IMR-90 (cell line): ENCODE measurements at regions not wholly inside any gene's neighbourhood (a gene's known extent, or its start where the extent isn't known, plus 50 kb on each side); places are given as distances from the start of the nearest gene placed in this dataset.

Experiments
- ATAC-seq: fragments of 200-7000 bp; cut with Tn5 transposase; 2 replicates; pipeline ENCODE4 v1.9.1; 2020; ENCODE audit warnings: low read depth, mild to moderate bottlenecking, moderate library complexity
- BruUV-seq: library from RNA; stranded (reverse); fragments of 400-500 nt; replicated peaks from 2 replicates; lab custom pipeline; 2021; lab: Mats Ljungman, UMichigan
- CTCF ChIA-PET: fragments of 300-600 bp; formaldehyde crosslinking; extraction: SDS; loops from one replicate; lab custom pipeline; 2021; ENCODE audit warnings: antibody characterized with exemption; lab: Yijun Ruan, JAX
- POLR2A ChIA-PET: fragments of 300-600 bp; sonication (Branson Sonifier 250); formaldehyde crosslinking; loops from one replicate; lab custom pipeline; 2022; ENCODE audit warnings: antibody characterized with exemption; ENCODE audit not compliant: unreplicated experiment; lab: Charles Lee
- DNase-seq: peaks from one replicate; pipeline ENCODE4 v3.0.0; 2013
- H2AFZ ChIP-seq: replicated peaks from 2 replicates; pipeline ENCODE3; 2013; ENCODE audit warnings: low read length, mild to moderate bottlenecking; ENCODE audit not compliant: poor library complexity
- H2AK5ac ChIP-seq: 2 replicates; pipeline ENCODE4 v1.6.1; 2013; ENCODE audit warnings: low read depth, low read length, inconsistent platforms
- H2AK9ac ChIP-seq: replicated peaks from 2 replicates; pipeline ENCODE3; 2013; ENCODE audit warnings: mild to moderate bottlenecking, low read depth, low read length, moderate library complexity; ENCODE audit not compliant: poor library complexity
- H2BK120ac ChIP-seq: 2 replicates; pipeline ENCODE4 v1.6.1; 2013; ENCODE audit warnings: low read depth, low read length, inconsistent platforms
- H2BK15ac ChIP-seq: 3 replicates; pipeline ENCODE4 v1.6.1; 2013; ENCODE audit warnings: low read depth, low read length, inconsistent platforms
- H2BK20ac ChIP-seq: 2 replicates; pipeline ENCODE4 v1.6.1; 2013; ENCODE audit warnings: low read depth, mild to moderate bottlenecking, inconsistent platforms, low read length, moderate library complexity
- H2BK5ac ChIP-seq: 2 replicates; pipeline ENCODE4 v1.6.1; 2013; ENCODE audit warnings: mild to moderate bottlenecking, low read depth, low read length, inconsistent platforms; ENCODE audit not compliant: poor library complexity, severe bottlenecking
- H3K14ac ChIP-seq: replicated peaks from 2 replicates; pipeline ENCODE4 v1.6.1; 2013; ENCODE audit warnings: low read depth, low read length, inconsistent platforms
- H3K18ac ChIP-seq: 2 replicates; pipeline ENCODE4 v1.6.1; 2013; ENCODE audit warnings: low read depth, low read length, control low read depth
- H3K23ac ChIP-seq: 2 replicates; pipeline ENCODE4 v1.6.1; 2013; ENCODE audit warnings: low read depth, low read length, inconsistent platforms
- H3K27ac ChIP-seq: 2 replicates; pipeline ENCODE4 v1.5.1; 2013; ENCODE audit warnings: mild to moderate bottlenecking, control low read depth, low read length; ENCODE audit not compliant: insufficient read depth
- H3K27me3 ChIP-seq: 2 replicates; pipeline ENCODE4 v1.6.1; 2013; ENCODE audit warnings: low read length; ENCODE audit not compliant: control insufficient read depth, insufficient read depth
- H3K36me3 ChIP-seq: 2 replicates; pipeline ENCODE4 v1.6.1; 2013; ENCODE audit warnings: low read length, mixed read lengths; ENCODE audit not compliant: control insufficient read depth, insufficient read depth
- H3K4ac ChIP-seq: 2 replicates; pipeline ENCODE4 v1.6.1; 2013; ENCODE audit warnings: low read depth, low read length, inconsistent platforms
- H3K4me1 ChIP-seq: 2 replicates; pipeline ENCODE4 v1.6.1; 2013; ENCODE audit warnings: low read length, mixed read lengths; ENCODE audit not compliant: control insufficient read depth, insufficient read depth
- H3K4me2 ChIP-seq: 2 replicates; pipeline ENCODE4 v1.6.1; 2013; ENCODE audit warnings: low read depth, mild to moderate bottlenecking, control low read depth, low read length, moderate library complexity
- H3K4me3 ChIP-seq: 2 replicates; pipeline ENCODE4 v1.5.1; 2013; ENCODE audit warnings: low read depth, mild to moderate bottlenecking, control low read depth, low read length, moderate library complexity; ENCODE audit not compliant: insufficient read depth
- H3K56ac ChIP-seq: 2 replicates; pipeline ENCODE4 v1.6.1; 2013; ENCODE audit warnings: low read length, inconsistent platforms; ENCODE audit not compliant: insufficient read depth; ENCODE audit errors: extremely low read depth
- H3K79me1 ChIP-seq, 2 experiments: 2 replicates each; pipeline ENCODE4 v1.6.1; 2013; ENCODE audit warnings: low read length in 2 of 2, inconsistent platforms in 1 of 2, low read depth in 1 of 2
- H3K9ac ChIP-seq: 2 replicates; pipeline ENCODE4 v1.6.1; 2013; ENCODE audit warnings: low read depth, low read length, control low read depth
- H3K9me1 ChIP-seq: 2 replicates; pipeline ENCODE4 v1.6.1; 2013; ENCODE audit warnings: low read length, inconsistent platforms; ENCODE audit not compliant: insufficient read depth
- H3K9me3 ChIP-seq: 2 replicates; pipeline ENCODE4 v1.6.1; 2013; ENCODE audit warnings: low read length; ENCODE audit not compliant: control insufficient read depth, insufficient read depth
- H4K20me1 ChIP-seq: 2 replicates; pipeline ENCODE4 v1.6.1; 2013; ENCODE audit warnings: low read length, inconsistent platforms; ENCODE audit not compliant: insufficient read depth
- H4K5ac ChIP-seq: 2 replicates; pipeline ENCODE4 v1.6.1; 2013; ENCODE audit warnings: mild to moderate bottlenecking, low read depth, low read length, control low read depth
- H4K8ac ChIP-seq, 2 experiments: 2 replicates each; pipeline ENCODE4 v1.6.1; 2013; ENCODE audit warnings: low read depth in 2 of 2, low read length in 2 of 2, control low read depth in 1 of 2, inconsistent platforms in 1 of 2
- H4K91ac ChIP-seq: 2 replicates; pipeline ENCODE4 v1.6.1; 2013; ENCODE audit warnings: low read depth, low read length, inconsistent platforms; ENCODE audit not compliant: insufficient read depth
- CEBPB ChIP-seq: IDR thresholded peaks from 2 replicates; pipeline ENCODE4 v1.6.1; 2012; ENCODE audit warnings: low read depth, low read length, improper control_type of control experiment
- CHD1 ChIP-seq: IDR thresholded peaks from 2 replicates; pipeline ENCODE4 v1.6.1; 2012; ENCODE audit warnings: low read depth, low read length, improper control_type of control experiment
- FOS ChIP-seq: fragments of 150-350 bp; IDR thresholded peaks from 2 replicates; pipeline ENCODE4 v1.6.1; 2016; ENCODE audit warnings: low read depth, low read length
- MAFK ChIP-seq: IDR thresholded peaks from 2 replicates; pipeline ENCODE4 v1.6.1; 2012; ENCODE audit warnings: low read depth, low read length, improper control_type of control experiment
- MAZ ChIP-seq: IDR thresholded peaks from 2 replicates; pipeline ENCODE4 v1.6.1; 2012; ENCODE audit warnings: low read depth, mild to moderate bottlenecking, low read length, improper control_type of control experiment, moderate library complexity, borderline replicate concordance
- MXI1 ChIP-seq: IDR thresholded peaks from 2 replicates; pipeline ENCODE4 v1.6.1; 2012; ENCODE audit warnings: low read depth, mild to moderate bottlenecking, low read length, moderate library complexity, borderline replicate concordance
- NFE2L2 ChIP-seq: fragments of 150-350 bp; IDR thresholded peaks from 2 replicates; pipeline ENCODE4 v1.6.1; 2016; ENCODE audit warnings: low read depth, mild to moderate bottlenecking, low read length
- POLR2A ChIP-seq: IDR thresholded peaks from 2 replicates; pipeline ENCODE4 v1.6.1; 2012; ENCODE audit warnings: mild to moderate bottlenecking, low read depth, low read length
- RAD21 ChIP-seq: IDR thresholded peaks from 2 replicates; pipeline ENCODE4 v1.6.1; 2012; ENCODE audit warnings: low read length, improper control_type of control experiment
- RCOR1 ChIP-seq: IDR thresholded peaks from 2 replicates; pipeline ENCODE4 v1.6.1; 2012; ENCODE audit warnings: mild to moderate bottlenecking, low read length, improper control_type of control experiment; ENCODE audit not compliant: insufficient replicate concordance
- RFX5 ChIP-seq: IDR thresholded peaks from 2 replicates; pipeline ENCODE4 v1.8.0; 2012; ENCODE audit warnings: low read depth, mild to moderate bottlenecking, low read length, moderate library complexity
- SMC3 ChIP-seq: fragments of 150-350 bp; IDR thresholded peaks from 2 replicates; pipeline ENCODE4 v1.6.1; 2016; ENCODE audit warnings: low read depth, mild to moderate bottlenecking, antibody characterized with exemption, low read length, moderate library complexity
- WGBS, 2 experiments: methylation state at CpG; one replicate each; pipeline versions ENCODE4 v1.1.5 to v1.1.7; 2013; ENCODE audit warnings: missing lambda C conversion rate in 2 of 2; ENCODE audit not compliant: insufficient read length in 1 of 2; ENCODE audit errors: extremely low coverage in 2 of 2; 5-methylcytosine and 5-hydroxymethylcytosine counted together
- dilution Hi-C: fragments of 300-500 bp; cut with HindIII; formaldehyde crosslinking; loops from one replicate; pipeline ENCODE4 v1.14.3; 2018; ENCODE audit warnings: low sequenced_read_pairs; ENCODE audit not compliant: unreplicated experiment
- in situ Hi-C: fragments of 300-500 bp; cut with MboI; formaldehyde crosslinking; loops from 3 replicates; pipeline ENCODE4 v1.14.3; 2019; ENCODE audit warnings: low sequenced_read_pairs, inconsistent platforms, mixed read lengths
- intact Hi-C: fragments of 100-400 bp; cut with micrococcal nuclease; formaldehyde crosslinking; loops from 2 replicates; pipeline ENCODE4 v1.10.0; 2022
- TF ChIP-seq, protein P1 (sequence below): fragments of 150-350 bp; IDR thresholded peaks from 2 replicates; pipeline ENCODE4 v1.6.1; 2016; ENCODE audit warnings: low read depth, mild to moderate bottlenecking, low read length, moderate library complexity, borderline replicate concordance
- TF ChIP-seq, protein P2 (sequence below): conservative IDR thresholded peaks from 2 replicates; pipeline ENCODE4 v1.5.1; 2012; ENCODE audit warnings: mild to moderate bottlenecking, low read depth, low read length, improper control_type of control experiment

GRCh38 chr2:150911766-150912280 is 349.8 kb downstream of the RBM43 start:
- no TSS peak for BruUV-seq
- Histone ChIP-seq H3K23ac (peak overlapping the region; percentile 73; the same call in 1 of the 2 replicates), H3K79me1 (no peaks in the 10 kb centered on the region), H2BK20ac (peak overlapping the region; percentile 81), H2AK5ac (no peak overlapping the region), H3K4me1 (peaks cover 7% of the 10 kb centered on the region; the same call in 1 of the 2 replicates), H4K8ac (peak overlapping the region in 1 of 2 experiments; percentile 64; a peak in 2 of 4 replicates), H3K27ac (peak overlapping the region; percentile 43), H4K5ac (peak overlapping the region; percentile 15), H4K20me1 (no peaks in the 10 kb centered on the region), H3K4ac (peak overlapping the region; percentile 51), H2BK15ac (peak overlapping the region; percentile 0; the same call in 2 of the 3 replicates), H3K14ac (peak overlapping the region; percentile 23), H3K36me3 (no peaks in the 10 kb centered on the region), H3K4me2 (peak overlapping the region; percentile 80), H3K9me3 (no peaks in the 10 kb centered on the region; the same call in 1 of the 2 replicates), H4K91ac (peak overlapping the region; percentile 59; the same call in 1 of the 2 replicates), H3K9ac (peak overlapping the region; percentile 2; the same call in 1 of the 2 replicates), H3K56ac (peak overlapping the region; percentile 81), H3K4me3 (peak overlapping the region; percentile 17; the same call in 1 of the 2 replicates), H2AFZ (peak overlapping the region; percentile 71), H3K9me1 (no peaks in the 10 kb centered on the region), H3K27me3 (no peaks in the 10 kb centered on the region), H2BK120ac (peak overlapping the region; percentile 89), H2BK5ac (peak overlapping the region; percentile 90), H2AK9ac (no peak overlapping the region), H3K18ac (peak overlapping the region; percentile 15)
- WGBS, 2 experiments = 10% methylated on average over 2 of the region's 9 CpGs; no CpG with 5 or more reads in 1 of the 2 experiments
- ChIA-PET CTCF (interaction anchor here (0.6 to 2.8 kb wide), 7 partner anchors 32 to 955 kb away, joined by 3 to 8 read pairs (median 4); no protein-coding TSS in a partner anchor), POLR2A (interaction anchor here (0.6 kb wide), 1 partner anchor 427 kb away, joined by 5 read pairs; no protein-coding TSS in a partner anchor)
- ATAC-seq = peak; percentile 95
- intact Hi-C loops (loop anchor here (1.0 to 10.0 kb wide), 6 partner anchors 230 to 1317 kb away; partner anchors contain the start of gene RND3), dilution Hi-C loops (no loop called here), in situ Hi-C loops (loop anchor here (5.0 to 25.0 kb wide), 2 partner anchors 425 to 1325 kb away; partner anchors contain the start of genes MMADHC and RND3)
- DNase-seq = peak; percentile 95
- TF ChIP-seq CHD1 (no peak), FOS (no peak), RAD21 (peak; percentile 69), RCOR1 (no peak), MXI1 (peak; percentile 64), POLR2A (no peak), NFE2L2 (peak; percentile 84), SMC3 (peak; percentile 38), CEBPB (peak; percentile 99), MAZ (no peak), RFX5 (no peak), MAFK (0 out of 2 replicates have a peak, but pooled peaks have one; percentile 17)
- TF ChIP-seq, protein P1, sequence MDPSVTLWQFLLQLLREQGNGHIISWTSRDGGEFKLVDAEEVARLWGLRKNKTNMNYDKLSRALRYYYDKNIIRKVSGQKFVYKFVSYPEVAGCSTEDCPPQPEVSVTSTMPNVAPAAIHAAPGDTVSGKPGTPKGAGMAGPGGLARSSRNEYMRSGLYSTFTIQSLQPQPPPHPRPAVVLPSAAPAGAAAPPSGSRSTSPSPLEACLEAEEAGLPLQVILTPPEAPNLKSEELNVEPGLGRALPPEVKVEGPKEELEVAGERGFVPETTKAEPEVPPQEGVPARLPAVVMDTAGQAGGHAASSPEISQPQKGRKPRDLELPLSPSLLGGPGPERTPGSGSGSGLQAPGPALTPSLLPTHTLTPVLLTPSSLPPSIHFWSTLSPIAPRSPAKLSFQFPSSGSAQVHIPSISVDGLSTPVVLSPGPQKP = no peak
- TF ChIP-seq, protein P2, sequence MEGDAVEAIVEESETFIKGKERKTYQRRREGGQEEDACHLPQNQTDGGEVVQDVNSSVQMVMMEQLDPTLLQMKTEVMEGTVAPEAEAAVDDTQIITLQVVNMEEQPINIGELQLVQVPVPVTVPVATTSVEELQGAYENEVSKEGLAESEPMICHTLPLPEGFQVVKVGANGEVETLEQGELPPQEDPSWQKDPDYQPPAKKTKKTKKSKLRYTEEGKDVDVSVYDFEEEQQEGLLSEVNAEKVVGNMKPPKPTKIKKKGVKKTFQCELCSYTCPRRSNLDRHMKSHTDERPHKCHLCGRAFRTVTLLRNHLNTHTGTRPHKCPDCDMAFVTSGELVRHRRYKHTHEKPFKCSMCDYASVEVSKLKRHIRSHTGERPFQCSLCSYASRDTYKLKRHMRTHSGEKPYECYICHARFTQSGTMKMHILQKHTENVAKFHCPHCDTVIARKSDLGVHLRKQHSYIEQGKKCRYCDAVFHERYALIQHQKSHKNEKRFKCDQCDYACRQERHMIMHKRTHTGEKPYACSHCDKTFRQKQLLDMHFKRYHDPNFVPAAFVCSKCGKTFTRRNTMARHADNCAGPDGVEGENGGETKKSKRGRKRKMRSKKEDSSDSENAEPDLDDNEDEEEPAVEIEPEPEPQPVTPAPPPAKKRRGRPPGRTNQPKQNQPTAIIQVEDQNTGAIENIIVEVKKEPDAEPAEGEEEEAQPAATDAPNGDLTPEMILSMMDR = peak; percentile 54
